ENCODE measurements at regions not wholly inside any gene's neighbourhood (a gene's known extent, or its start where the extent isn't known, plus 50 kb on each side); places are given as distances from the start of the nearest gene placed in this dataset.

DNA sequence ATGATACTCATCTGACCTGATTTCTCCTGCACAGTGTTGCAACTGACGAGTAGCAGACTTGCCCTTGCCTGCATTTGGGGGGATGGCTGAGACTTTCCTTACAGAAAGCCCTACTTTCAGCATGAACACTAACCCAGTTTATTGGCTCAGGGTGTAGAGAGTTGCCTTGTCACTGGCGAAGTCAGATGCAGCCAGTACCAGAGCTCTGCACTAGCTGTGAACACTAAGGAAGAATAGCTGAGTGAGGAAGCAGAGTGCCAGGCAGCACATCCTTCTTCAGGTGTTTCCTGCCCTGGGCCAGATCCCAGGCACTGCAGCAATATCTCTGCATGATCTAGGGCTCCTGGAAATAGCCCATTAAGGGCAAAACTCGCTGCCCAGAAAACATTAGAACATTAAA lies 154.0 kb upstream of the SYNPR start:
- no peaks in the 10 kb centered on the region for H3K4me1 ChIP-seq (ENCODE audit: control insufficient read depth in 4 of 4, insufficient read depth in 4 of 4, low read length in 3 of 4)
- no peaks in the 10 kb centered on the region for H3K36me3 ChIP-seq (ENCODE audit: control insufficient read depth in 4 of 4, insufficient read depth in 3 of 4, low read depth in 1 of 4, low read length in 3 of 4)
- H3K4me3 ChIP-seq (ENCODE audit: low read depth in 1 of 3, low read length in 3 of 3) = no peak overlapping the region
- H3K9ac ChIP-seq (ENCODE audit: low read depth in 1 of 2, low read length in 2 of 2) = no peak overlapping the region
- no peaks in the 10 kb centered on the region for H3K9me3 ChIP-seq (ENCODE audit: control insufficient read depth in 4 of 4, low read length in 3 of 4)
- no peak overlapping the region for H3K27ac ChIP-seq (ENCODE audit: low read depth in 1 of 2, low read length in 2 of 2)
- H3K27me3 ChIP-seq (ENCODE audit: control insufficient read depth in 4 of 4, insufficient read depth in 4 of 4, low read length in 3 of 4) = no peaks in the 10 kb centered on the region
- DNase-seq (ENCODE audit: low spot score) = no peak
- TF ChIP-seq, protein P1, sequence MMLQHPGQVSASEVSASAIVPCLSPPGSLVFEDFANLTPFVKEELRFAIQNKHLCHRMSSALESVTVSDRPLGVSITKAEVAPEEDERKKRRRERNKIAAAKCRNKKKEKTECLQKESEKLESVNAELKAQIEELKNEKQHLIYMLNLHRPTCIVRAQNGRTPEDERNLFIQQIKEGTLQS (IDR thresholded peaks at IDR 0.05) = no peak
- no peak for TF ChIP-seq YY1 (IDR thresholded peaks at IDR 0.05)
- no peak for TF ChIP-seq JUND (IDR thresholded peaks at IDR 0.05)
- TF ChIP-seq EGR1 (IDR thresholded peaks at IDR 0.05; ENCODE audit: low read depth in 2 of 2) = no peak
- no peak for TF ChIP-seq RXRA (IDR thresholded peaks at IDR 0.05)
- TF ChIP-seq RAD21 (IDR thresholded peaks at IDR 0.05) = no peak
- TF ChIP-seq NR2F2 (IDR thresholded peaks at IDR 0.05) = no peak
- TF ChIP-seq TAF1 (conservative IDR thresholded peaks at IDR 0.05) = no peak
- TF ChIP-seq ZBTB33 (IDR thresholded peaks at IDR 0.05) = no peak
- no peak for TF ChIP-seq MAX (IDR thresholded peaks at IDR 0.05)
- 49% methylated on average over 3 of the region's 3 CpGs for WGBS

GRCh38 chr3:63126530-63126929 lies 151.6 kb upstream of the SYNPR start:
- no peak for DNase-seq (ENCODE audit: low spot score)
- no peaks in the 10 kb centered on the region for H3K9me3 ChIP-seq (ENCODE audit: control insufficient read depth in 4 of 4, low read length in 3 of 4)
- TF ChIP-seq JUND (IDR thresholded peaks at IDR 0.05) (no peak), TAF1 (conservative IDR thresholded peaks at IDR 0.05) (no peak), FOXA2 (IDR thresholded peaks at IDR 0.05) (no peak), RAD21 (IDR thresholded peaks at IDR 0.05) (no peak), CTCF (IDR thresholded peaks at IDR 0.05; ENCODE audit: low read depth, low read length, missing input control) (no peak), EGR1 (IDR thresholded peaks at IDR 0.05; ENCODE audit: low read depth in 2 of 2) (no peak), RXRA (IDR thresholded peaks at IDR 0.05) (no peak), FOXA1 (IDR thresholded peaks at IDR 0.05) (no peak), NR2F2 (IDR thresholded peaks at IDR 0.05) (no peak), GABPA (IDR thresholded peaks at IDR 0.05 in 1 of 2, conservative IDR thresholded peaks at IDR 0.05 in 1 of 2) (no peak)
- no peak overlapping the region for H3K4me3 ChIP-seq (ENCODE audit: low read depth in 1 of 3, low read length in 3 of 3)
- H3K27ac ChIP-seq (ENCODE audit: low read depth in 1 of 2, low read length in 2 of 2) = no peak overlapping the region
- no peaks in the 10 kb centered on the region for H3K27me3 ChIP-seq (ENCODE audit: control insufficient read depth in 4 of 4, insufficient read depth in 4 of 4, low read length in 3 of 4)
- WGBS = 73% methylated on average over 2 of the region's 2 CpGs
- H3K4me1 ChIP-seq (ENCODE audit: control insufficient read depth in 4 of 4, insufficient read depth in 4 of 4, low read length in 3 of 4) = no peaks in the 10 kb centered on the region
- no peaks in the 10 kb centered on the region for H3K36me3 ChIP-seq (ENCODE audit: control insufficient read depth in 4 of 4, insufficient read depth in 3 of 4, low read depth in 1 of 4, low read length in 3 of 4)
- no peak overlapping the region for H3K9ac ChIP-seq (ENCODE audit: low read depth in 1 of 2, low read length in 2 of 2)

GRCh38 chr3:63128380-63128779 lies 149.7 kb upstream of the SYNPR start:
- no peak for TF ChIP-seq EGR1 (IDR thresholded peaks at IDR 0.05; ENCODE audit: low read depth in 2 of 2)
- no peak for TF ChIP-seq TAF1 (conservative IDR thresholded peaks at IDR 0.05)
- TF ChIP-seq GABPA (IDR thresholded peaks at IDR 0.05 in 1 of 2, conservative IDR thresholded peaks at IDR 0.05 in 1 of 2) = no peak
- no peak for TF ChIP-seq YY1 (IDR thresholded peaks at IDR 0.05)
- no peaks in the 10 kb centered on the region for H3K27me3 ChIP-seq (ENCODE audit: control insufficient read depth in 4 of 4, insufficient read depth in 4 of 4, low read length in 3 of 4)
- DNase-seq (ENCODE audit: low spot score) = no peak
- no peaks in the 10 kb centered on the region for H3K4me1 ChIP-seq (ENCODE audit: control insufficient read depth in 4 of 4, insufficient read depth in 4 of 4, low read length in 3 of 4)
- H3K36me3 ChIP-seq (ENCODE audit: control insufficient read depth in 4 of 4, insufficient read depth in 3 of 4, low read depth in 1 of 4, low read length in 3 of 4) = no peaks in the 10 kb centered on the region
- H3K9me3 ChIP-seq (ENCODE audit: control insufficient read depth in 4 of 4, low read length in 3 of 4) = no peaks in the 10 kb centered on the region
- no peak overlapping the region for H3K27ac ChIP-seq (ENCODE audit: low read depth in 1 of 2, low read length in 2 of 2)
- WGBS = 61% methylated on average over 3 of the region's 3 CpGs
- no peak overlapping the region for H3K4me3 ChIP-seq (ENCODE audit: low read depth in 1 of 3, low read length in 3 of 3)
- H3K9ac ChIP-seq (ENCODE audit: low read depth in 1 of 2, low read length in 2 of 2) = no peak overlapping the region

All from liver (tissue), 8 donors.